Activated naive CD8-positive, alpha-beta T cell (primary cell): ENCODE measurements at regions not wholly inside any gene's neighbourhood (a gene's known extent, or its start where the extent isn't known, plus 50 kb on each side); places are given as distances from the start of the nearest gene placed in this dataset.
"Not testable (repeated sequence)": the region's sequence is repeated elsewhere in the genome, so short reads cannot be mapped to it uniquely, and the experiment has no call there.

Experiments used
- H3K27ac Mint-ChIP-seq: one replicate; pipeline ENCODE4 v1.8.0; 2021; ENCODE audit warnings: mixed read lengths
- H3K27me3 Mint-ChIP-seq: one replicate; pipeline ENCODE4 v1.8.0; 2021; ENCODE audit warnings: mixed read lengths
- H3K36me3 Mint-ChIP-seq: one replicate; pipeline ENCODE4 v1.8.0; 2021; ENCODE audit warnings: mixed read lengths
- H3K4me1 Mint-ChIP-seq: one replicate; pipeline ENCODE4 v1.8.0; 2021; ENCODE audit warnings: low read depth, mixed read lengths
- H3K4me3 Mint-ChIP-seq: one replicate; pipeline ENCODE4 v1.8.0; 2021; ENCODE audit warnings: mild to moderate bottlenecking, mixed read lengths
- H3K9me3 Mint-ChIP-seq: one replicate; pipeline ENCODE4 v1.8.0; 2021; ENCODE audit warnings: low read depth, mixed read lengths

DNA sequence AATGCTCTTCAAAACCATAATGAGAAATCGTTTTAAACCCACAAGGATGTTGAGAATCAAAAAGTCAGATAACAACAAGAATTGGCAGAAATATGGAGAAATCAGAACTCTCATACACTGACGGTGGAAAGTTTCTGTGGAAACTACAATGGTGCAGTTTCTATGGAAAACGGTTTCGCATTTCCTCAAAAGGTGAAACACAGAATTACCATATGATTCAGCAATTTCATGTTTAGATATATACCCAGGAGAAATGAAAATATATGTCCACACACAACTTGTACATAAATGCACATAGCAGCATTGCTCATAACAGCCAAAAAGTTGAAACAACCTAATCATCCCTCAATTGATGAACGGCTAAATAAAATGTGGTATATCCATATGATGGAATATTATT is 218.2 kb downstream of the ARL4A start:
- H3K27me3 Mint-ChIP-seq = peaks cover 7% of the 10 kb centered on the region
- no peaks in the 10 kb centered on the region for H3K36me3 Mint-ChIP-seq
- H3K27ac Mint-ChIP-seq = no peak overlapping the region
- no peak overlapping the region for H3K4me3 Mint-ChIP-seq
- no peaks in the 10 kb centered on the region for H3K9me3 Mint-ChIP-seq
- no peaks in the 10 kb centered on the region for H3K4me1 Mint-ChIP-seq

DNA sequence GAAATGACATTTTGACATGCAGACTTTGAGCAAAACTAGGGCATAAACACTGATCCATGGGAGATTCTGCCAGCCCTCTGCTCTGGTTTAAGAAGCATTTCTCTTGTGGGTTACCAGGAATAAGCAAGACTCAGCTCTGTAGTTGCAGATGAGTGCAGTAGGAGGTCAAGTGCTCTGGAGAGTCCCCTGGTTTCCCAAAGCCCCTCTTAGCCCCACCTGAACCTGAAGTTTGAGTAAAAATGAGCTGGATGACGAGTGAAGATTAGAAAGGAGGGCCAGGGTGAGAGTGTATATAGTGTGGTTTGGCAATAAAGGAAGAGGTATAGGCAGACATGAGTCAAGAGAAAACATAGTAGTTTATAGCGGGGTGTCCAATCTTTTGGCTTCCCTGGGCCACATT is 220.3 kb downstream of the ARL4A start:
- H3K27ac Mint-ChIP-seq = no peak overlapping the region
- H3K27me3 Mint-ChIP-seq = peaks cover 3% of the 10 kb centered on the region
- no peaks in the 10 kb centered on the region for H3K36me3 Mint-ChIP-seq
- no peaks in the 10 kb centered on the region for H3K9me3 Mint-ChIP-seq
- H3K4me3 Mint-ChIP-seq = no peak overlapping the region
- no peaks in the 10 kb centered on the region for H3K4me1 Mint-ChIP-seq

DNA sequence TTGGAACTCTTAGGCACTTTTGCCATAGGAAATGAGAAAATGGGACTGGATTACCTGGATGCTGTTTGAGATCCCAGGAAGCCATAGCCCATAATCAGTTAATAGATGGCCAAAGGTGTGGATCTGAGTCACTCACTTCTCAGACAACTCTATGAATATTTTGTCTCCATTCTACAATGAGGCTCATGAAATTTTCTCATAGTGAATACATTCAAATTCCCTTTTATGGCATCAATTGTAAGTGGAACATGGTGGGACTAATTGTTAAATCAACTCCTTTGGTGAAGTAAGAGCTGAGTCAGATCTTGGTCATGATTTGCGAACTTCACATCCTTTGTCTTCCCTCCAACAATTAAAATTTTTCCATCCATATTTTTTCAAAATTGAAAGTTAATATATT is 222.1 kb downstream of the ARL4A start:
- Mint-ChIP-seq H3K27me3 (peaks cover 3% of the 10 kb centered on the region), H3K36me3 (no peaks in the 10 kb centered on the region), H3K9me3 (no peaks in the 10 kb centered on the region), H3K27ac (no peak overlapping the region), H3K4me3 (no peak overlapping the region), H3K4me1 (no peaks in the 10 kb centered on the region)

DNA sequence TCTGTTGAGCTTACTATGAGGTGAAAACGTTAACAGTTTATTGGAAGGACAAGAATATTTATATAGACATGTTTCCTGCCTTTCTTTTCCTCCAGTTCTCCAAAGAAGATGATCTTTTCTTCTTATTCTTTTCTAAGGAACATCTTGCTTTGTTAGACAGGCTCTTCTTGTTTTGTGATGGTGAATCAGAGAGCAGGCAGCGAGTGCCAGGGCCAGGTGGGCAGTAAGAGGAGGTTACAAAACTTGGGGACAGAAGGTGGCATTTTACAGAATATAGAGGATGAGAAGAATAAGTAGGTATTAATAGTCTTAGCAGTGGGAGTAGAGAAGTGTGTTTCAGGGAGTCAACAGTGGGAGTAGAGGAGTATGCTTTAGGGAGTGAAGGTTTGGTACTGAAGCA is 223.6 kb downstream of the ARL4A start:
- Mint-ChIP-seq H3K4me3 (no peak overlapping the region), H3K27ac (no peak overlapping the region), H3K4me1 (no peaks in the 10 kb centered on the region), H3K36me3 (no peaks in the 10 kb centered on the region), H3K9me3 (no peaks in the 10 kb centered on the region), H3K27me3 (peaks cover 3% of the 10 kb centered on the region)

DNA sequence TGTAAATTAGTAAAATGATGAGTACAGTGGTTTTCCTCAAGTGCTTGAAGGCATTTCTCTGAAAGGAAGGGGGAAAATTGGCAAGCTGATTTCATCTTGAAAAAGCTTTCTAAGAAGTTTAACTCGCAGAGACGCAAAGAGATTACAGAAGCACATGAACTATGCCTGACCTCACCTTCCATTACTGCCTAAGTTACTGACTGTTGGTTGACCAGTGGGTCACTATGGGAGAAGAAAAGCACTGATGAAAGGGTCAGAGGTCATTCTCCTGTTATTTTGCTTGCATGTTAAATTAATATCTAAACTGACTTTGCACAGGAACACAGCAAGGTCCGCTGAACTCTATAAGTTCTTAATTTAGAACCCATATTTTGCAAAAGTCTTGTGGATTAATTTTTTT is 225.6 kb downstream of the ARL4A start:
- Mint-ChIP-seq H3K9me3 (peaks cover 3% of the 10 kb centered on the region), H3K4me1 (no peaks in the 10 kb centered on the region), H3K4me3 (no peak overlapping the region), H3K27me3 (peaks cover 3% of the 10 kb centered on the region), H3K36me3 (no peaks in the 10 kb centered on the region), H3K27ac (no peak overlapping the region)

DNA sequence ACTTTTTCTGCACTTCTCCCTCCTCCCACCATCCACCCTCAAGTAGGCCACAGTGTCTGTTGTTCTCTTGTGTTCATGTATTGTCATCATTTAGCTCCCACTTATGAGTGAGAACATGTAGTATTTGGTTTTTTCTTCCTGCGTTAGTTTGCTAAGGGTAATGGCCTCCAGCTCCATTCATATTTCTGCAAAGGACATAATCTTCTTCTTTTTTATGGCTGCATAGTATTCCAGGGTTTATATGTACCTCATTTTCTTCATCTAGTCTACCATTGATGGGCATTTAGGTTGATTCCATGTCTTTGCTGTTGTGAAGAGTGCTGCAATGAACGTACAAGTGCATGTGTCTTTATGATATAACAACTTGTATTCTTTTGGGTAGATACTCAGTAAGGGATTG is 230.4 kb downstream of the ARL4A start:
- H3K36me3 Mint-ChIP-seq = no peaks in the 10 kb centered on the region
- H3K27me3 Mint-ChIP-seq = peaks cover 2% of the 10 kb centered on the region
- no peaks in the 10 kb centered on the region for H3K4me1 Mint-ChIP-seq
- H3K27ac Mint-ChIP-seq = no peak overlapping the region
- peaks cover 3% of the 10 kb centered on the region for H3K9me3 Mint-ChIP-seq
- H3K4me3 Mint-ChIP-seq = no peak overlapping the region

DNA sequence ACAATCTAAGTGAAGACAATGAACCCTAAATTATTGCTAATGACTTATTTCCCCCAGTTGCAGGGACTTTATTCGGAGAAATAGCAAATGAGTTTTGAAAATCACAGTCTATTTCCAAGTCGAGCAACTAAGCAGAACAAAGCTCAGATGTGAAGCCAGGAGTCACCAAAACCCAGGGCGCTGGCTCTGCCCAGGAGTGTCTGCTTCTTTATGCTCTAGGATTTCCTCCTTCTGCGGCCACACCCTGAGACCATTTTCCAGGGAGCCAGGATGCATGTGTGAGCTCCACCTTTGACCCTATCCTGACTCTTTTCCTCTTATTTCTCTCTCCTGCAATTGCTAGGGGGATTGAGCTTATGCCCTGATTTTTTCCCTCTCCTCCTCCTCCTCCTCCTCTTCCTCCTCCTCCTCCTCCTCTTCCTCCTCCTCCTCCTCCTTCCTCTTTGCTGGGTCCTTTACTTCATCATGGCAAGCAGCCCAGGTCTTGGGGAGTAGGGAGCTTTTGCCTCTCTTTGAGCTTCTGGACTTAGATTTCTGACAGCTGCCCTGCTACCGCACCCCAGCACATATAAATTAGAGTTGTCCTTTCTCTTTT is 234.4 kb downstream of the ARL4A start:
- Mint-ChIP-seq H3K27ac (no peak overlapping the region), H3K9me3 (peaks cover 3% of the 10 kb centered on the region), H3K4me1 (no peaks in the 10 kb centered on the region), H3K4me3 (no peak overlapping the region), H3K27me3 (peaks cover under 1% of the 10 kb centered on the region), H3K36me3 (no peaks in the 10 kb centered on the region)

DNA sequence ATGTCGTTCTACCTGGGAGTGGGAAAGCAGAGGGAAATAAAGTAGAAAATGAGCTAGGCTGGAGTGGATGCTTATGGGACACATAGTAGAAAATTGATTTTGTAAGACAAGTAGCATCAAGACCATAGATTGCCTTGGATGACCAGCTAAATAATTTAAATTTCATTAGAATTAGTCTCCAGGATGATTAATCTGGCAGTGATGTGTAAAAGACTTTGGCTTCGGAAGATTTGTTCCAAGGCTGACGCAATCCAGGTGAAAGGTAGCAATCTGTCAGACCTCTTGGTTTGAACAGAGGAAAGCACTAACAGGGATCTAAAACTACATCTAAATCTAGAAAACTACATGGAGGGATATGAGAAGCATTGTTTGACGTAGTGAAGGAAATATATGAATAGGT is 236.5 kb downstream of the ARL4A start:
- no peaks in the 10 kb centered on the region for H3K36me3 Mint-ChIP-seq
- H3K4me3 Mint-ChIP-seq = no peak overlapping the region
- no peaks in the 10 kb centered on the region for H3K27me3 Mint-ChIP-seq
- no peaks in the 10 kb centered on the region for H3K4me1 Mint-ChIP-seq
- no peak overlapping the region for H3K27ac Mint-ChIP-seq
- H3K9me3 Mint-ChIP-seq = no peaks in the 10 kb centered on the region

DNA sequence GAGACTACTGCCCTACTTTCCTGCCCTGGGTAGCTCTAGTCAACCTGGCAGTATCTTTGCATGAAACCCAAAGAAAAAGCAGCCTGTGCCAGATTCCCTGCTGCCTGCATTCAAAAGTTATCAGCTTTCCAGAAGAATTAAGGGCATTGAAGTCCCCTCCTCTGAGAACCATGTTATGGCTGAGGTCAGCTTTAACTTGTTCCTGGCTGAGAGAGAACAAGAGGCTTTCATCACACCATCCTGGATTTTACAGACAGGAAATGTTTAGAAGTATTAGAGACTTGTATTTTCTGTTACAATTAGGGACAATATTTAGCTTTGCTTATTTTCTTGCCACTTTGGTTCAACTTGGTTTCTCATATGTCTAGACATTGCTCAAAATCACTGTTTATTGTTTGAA is 238.8 kb downstream of the ARL4A start:
- H3K4me1 Mint-ChIP-seq = no peaks in the 10 kb centered on the region
- no peaks in the 10 kb centered on the region for H3K36me3 Mint-ChIP-seq
- no peak overlapping the region for H3K27ac Mint-ChIP-seq
- no peaks in the 10 kb centered on the region for H3K9me3 Mint-ChIP-seq
- no peak overlapping the region for H3K4me3 Mint-ChIP-seq
- H3K27me3 Mint-ChIP-seq = no peaks in the 10 kb centered on the region

DNA sequence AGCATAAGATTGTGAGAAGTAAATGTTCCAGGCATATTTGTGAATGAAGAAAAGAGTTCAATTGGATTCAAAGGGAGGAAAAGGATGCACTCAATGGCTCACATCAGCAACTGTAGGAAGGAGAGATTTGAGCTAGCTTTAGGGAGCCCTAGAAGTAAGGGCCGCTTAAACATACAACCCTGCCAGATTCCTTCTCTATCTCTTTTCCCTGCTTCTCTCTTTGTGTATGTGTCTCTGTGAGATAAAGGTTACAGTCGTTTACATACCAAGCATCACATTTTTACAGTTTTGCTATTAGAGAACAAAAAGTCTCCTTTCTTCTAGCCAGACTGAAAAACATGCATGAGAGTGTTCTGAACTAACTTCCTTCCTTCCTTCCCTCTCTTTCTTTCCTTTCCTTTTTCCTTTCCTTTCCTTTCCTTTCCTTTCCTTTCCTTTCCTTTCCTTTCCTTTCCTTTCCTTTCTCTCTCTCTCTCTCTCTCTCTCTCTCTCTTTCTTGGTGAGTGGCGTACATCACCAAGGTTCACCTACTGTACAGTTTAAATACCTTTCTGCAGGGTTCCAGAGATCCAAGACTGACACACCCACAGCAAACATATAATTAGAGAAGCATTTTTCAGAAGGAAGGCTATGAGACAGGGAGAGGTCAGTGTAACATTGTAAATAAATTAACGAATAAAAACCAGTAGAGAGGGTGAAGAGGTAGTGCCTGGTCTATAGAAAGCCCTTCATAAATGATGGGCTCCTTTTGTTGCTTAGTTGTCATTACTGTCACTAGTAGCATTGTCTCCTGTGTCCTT is 240.4 kb downstream of the ARL4A start:
- Mint-ChIP-seq H3K9me3 (no peaks in the 10 kb centered on the region), H3K27ac (no peak overlapping the region), H3K27me3 (no peaks in the 10 kb centered on the region)

DNA sequence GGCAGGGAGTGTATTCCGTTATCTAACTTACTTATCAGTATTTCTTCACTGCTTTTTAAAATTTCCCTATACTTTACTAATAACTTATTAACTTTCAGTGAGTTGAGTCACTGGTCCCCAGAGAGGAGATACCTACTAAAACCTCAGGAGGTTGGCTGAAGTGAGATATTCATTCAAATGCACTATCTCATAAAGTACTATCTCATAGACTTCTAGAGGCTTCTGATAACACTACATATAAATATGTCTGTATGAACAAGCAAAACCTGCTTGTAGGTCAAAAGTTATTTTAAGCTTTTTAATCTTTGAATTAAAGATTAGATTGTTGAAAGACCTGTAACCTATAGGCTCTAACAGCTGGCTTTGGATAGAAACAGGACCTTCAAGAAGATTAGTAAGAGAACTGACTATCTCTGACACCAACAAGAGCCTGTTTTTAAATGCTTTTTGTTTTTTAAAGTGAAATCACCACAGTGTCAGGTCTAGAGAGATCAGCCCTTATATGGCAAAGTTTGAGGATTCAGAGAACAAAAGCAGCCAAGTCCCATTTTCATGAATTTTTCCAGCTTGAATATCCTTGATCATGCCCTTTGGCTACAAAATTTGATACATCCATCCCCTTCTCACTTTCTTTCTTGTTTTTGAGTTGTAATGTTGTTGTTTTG is 242.2 kb downstream of the ARL4A start:
- Mint-ChIP-seq H3K27me3 (no peaks in the 10 kb centered on the region), H3K27ac (no peak overlapping the region), H3K9me3 (no peaks in the 10 kb centered on the region), H3K4me3 (no peak overlapping the region), H3K4me1 (no peaks in the 10 kb centered on the region), H3K36me3 (no peaks in the 10 kb centered on the region)

More for the DNA sequence above, 240.4 kb downstream of the ARL4A start:
- Mint-ChIP-seq H3K36me3 (no peaks in the 10 kb centered on the region), H3K4me1 (no peaks in the 10 kb centered on the region), H3K4me3 (no peak overlapping the region)

DNA sequence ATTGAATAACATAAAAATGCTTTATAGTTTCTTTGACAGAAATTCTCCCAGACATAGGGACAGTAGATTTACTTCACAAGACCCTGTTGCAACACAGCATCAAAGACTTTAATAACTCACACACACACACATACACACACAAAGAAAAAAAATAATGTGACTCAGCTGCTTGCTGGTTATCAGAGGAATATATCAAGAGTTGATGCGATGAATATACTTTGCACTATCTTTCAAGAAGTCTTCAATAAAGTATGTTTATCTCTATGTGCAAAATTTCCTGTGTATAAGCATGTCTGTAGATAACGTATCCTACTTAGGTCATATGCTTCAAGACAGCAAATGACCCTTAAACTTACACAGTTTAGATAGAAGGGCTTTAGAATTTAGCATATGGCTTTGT is 243.1 kb downstream of the ARL4A start:
- no peaks in the 10 kb centered on the region for H3K36me3 Mint-ChIP-seq
- H3K9me3 Mint-ChIP-seq = no peaks in the 10 kb centered on the region
- H3K27ac Mint-ChIP-seq = no peak overlapping the region
- no peaks in the 10 kb centered on the region for H3K27me3 Mint-ChIP-seq
- H3K4me3 Mint-ChIP-seq = no peak overlapping the region
- H3K4me1 Mint-ChIP-seq = no peaks in the 10 kb centered on the region

DNA sequence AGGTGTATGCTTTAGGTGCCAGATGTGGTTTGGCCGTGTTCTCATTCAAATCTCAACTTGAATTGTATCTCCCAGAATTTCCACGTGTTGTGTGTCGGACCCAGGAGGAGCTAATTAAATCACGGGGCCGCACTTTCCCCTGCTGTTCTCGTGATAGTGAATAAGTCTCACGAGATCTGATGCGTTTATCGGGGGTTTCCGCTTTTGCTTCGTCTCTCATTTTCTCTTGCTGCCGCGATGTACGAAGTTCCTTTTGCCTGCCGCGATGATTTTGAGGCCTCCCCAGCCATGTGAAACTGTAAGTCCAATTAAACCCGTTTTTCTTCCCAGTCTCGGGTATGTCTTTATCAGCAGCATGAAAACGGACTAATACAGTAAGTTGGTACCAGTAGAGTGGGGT is 244.0 kb downstream of the ARL4A start:
- not testable (repeated sequence) for H3K27ac Mint-ChIP-seq, H3K4me1 Mint-ChIP-seq

DNA sequence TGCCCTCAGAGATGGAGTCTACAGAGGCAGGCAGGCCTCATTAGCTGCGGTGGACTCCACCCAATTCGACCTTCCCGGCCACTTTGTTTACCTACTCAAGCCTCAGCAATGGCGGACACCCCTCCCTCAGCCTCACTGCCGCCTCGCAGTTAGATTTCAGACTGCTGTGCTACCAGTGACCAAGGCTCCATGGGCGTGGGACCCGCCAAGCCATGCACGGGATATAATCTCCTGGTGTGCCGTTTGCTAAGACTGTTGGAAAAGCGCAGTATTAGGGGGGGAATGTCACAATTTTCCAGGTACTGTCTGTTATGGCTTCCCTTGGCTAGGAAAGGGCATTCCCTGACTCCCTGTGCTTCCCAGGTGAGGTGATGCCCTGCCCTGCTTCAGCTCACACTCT is 252.3 kb downstream of the ARL4A start:
- H3K36me3 Mint-ChIP-seq = no peaks in the 10 kb centered on the region
- H3K4me3 Mint-ChIP-seq = no peak overlapping the region
- H3K27me3 Mint-ChIP-seq = peaks cover 7% of the 10 kb centered on the region
- no peak overlapping the region for H3K27ac Mint-ChIP-seq
- no peaks in the 10 kb centered on the region for H3K4me1 Mint-ChIP-seq
- H3K9me3 Mint-ChIP-seq = peaks cover 4% of the 10 kb centered on the region

More for the DNA sequence above, 244.0 kb downstream of the ARL4A start:
- not testable (repeated sequence) for H3K9me3 Mint-ChIP-seq, H3K36me3 Mint-ChIP-seq, H3K27me3 Mint-ChIP-seq, H3K4me3 Mint-ChIP-seq

DNA sequence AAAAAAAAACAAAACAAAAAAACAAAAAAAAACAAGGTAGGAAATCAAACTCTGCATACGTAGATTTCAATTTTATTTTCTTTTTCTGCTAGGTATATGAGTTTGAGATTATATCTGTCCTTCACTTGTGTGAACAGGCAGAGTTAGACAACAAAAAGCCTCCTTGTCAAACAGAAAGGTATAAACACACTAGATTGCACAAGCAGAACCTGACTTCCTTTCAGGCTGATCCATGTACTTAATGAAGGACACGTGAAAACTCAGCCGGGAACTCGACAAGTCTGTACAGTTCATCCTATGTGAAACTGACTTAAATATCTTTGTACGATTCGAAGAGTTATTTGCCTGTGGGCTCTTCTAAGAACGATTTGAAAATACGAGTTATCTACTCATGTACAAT is 254.1 kb downstream of the ARL4A start:
- peaks cover 7% of the 10 kb centered on the region for H3K27me3 Mint-ChIP-seq
- no peak overlapping the region for H3K27ac Mint-ChIP-seq
- peaks cover 4% of the 10 kb centered on the region for H3K9me3 Mint-ChIP-seq
- no peak overlapping the region for H3K4me3 Mint-ChIP-seq
- no peaks in the 10 kb centered on the region for H3K36me3 Mint-ChIP-seq
- no peaks in the 10 kb centered on the region for H3K4me1 Mint-ChIP-seq
